Thymus (tissue), 11 donors: ENCODE measurements at regions not wholly inside any gene's neighbourhood (a gene's known extent, or its start where the extent isn't known, plus 50 kb on each side); places are given as distances from the start of the nearest gene placed in this dataset.
"Not testable (repeated sequence)": the region's sequence is repeated elsewhere in the genome, so short reads cannot be mapped to it uniquely, and the experiment has no call there.

ENCODE experiments used
- DNase-seq, 9 donors: peaks; one replicate each; pipeline ENCODE4 v3.0.0-alpha.2; 2013; ENCODE audit warnings: low spot score in 9 of 9, low read depth in 6 of 9, missing footprints in 1 of 9
- H3K27ac ChIP-seq, 2 donors: one replicate each; pipeline ENCODE4 v1.5.1; 2013; ENCODE audit warnings: control low read depth in 1 of 2, low read depth in 1 of 2, low read length in 1 of 2, mild to moderate bottlenecking in 1 of 2, moderate library complexity in 1 of 2
- H3K27me3 ChIP-seq, 2 donors: one replicate each; pipeline ENCODE4 v1.5.1; 2013; ENCODE audit warnings: low read length in 1 of 2; ENCODE audit not compliant: control insufficient read depth in 2 of 2, insufficient read depth in 1 of 2
- H3K36me3 ChIP-seq, 2 donors: one replicate each; pipeline ENCODE4 v1.5.1; 2013; ENCODE audit warnings: low read length in 1 of 2, mild to moderate bottlenecking in 1 of 2, moderate library complexity in 1 of 2; ENCODE audit not compliant: control insufficient read depth in 2 of 2, insufficient read depth in 2 of 2
- H3K4me1 ChIP-seq, 2 donors: one replicate each; pipeline ENCODE4 v1.5.1; 2013; ENCODE audit warnings: low read length in 2 of 2; ENCODE audit not compliant: control insufficient read depth in 2 of 2, insufficient read depth in 2 of 2
- H3K4me3 ChIP-seq, 2 donors: one replicate each; pipeline ENCODE4 v1.5.1; 2013; ENCODE audit warnings: low read length in 2 of 2, control low read depth in 1 of 2, mild to moderate bottlenecking in 1 of 2
- H3K9me3 ChIP-seq, 2 donors: one replicate each; pipeline ENCODE4 v1.5.1; 2013; ENCODE audit warnings: low read length in 1 of 2, mild to moderate bottlenecking in 1 of 2; ENCODE audit not compliant: control insufficient read depth in 2 of 2, insufficient read depth in 1 of 2
- WGBS: extraction: QIAGEN DNeasy Blood & Tissue Kit; methylation state at CpG from one replicate; pipeline ENCODE4 v1.1.7; 2013; 5-methylcytosine and 5-hydroxymethylcytosine counted together
- donor health status: healthy.

DNA sequence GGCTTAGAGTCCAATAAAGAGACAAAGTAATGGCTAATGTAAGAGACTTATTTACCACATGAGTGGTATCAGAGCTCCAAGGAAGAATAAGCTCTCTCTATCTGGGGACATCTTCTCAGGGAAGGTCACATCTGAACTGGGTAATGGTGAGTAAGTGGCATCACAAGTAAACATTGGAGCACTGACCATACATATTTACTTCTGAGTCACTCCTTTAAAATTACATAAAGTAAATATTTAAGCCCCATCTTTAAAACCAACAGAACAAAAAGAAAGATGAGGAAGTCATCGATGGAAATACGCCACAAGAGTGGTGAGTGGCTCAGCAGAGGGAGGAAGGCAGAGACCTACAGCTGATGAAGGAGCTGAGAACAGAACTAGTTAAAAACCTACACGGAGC, 159.9 kb downstream of the DUSP6 start:
- Histone ChIP-seq H3K27ac (no peak overlapping the region), H3K9me3 (peaks cover 0 to 2% of the 10 kb centered on the region in 2 donors), H3K4me1 (no peaks in the 10 kb centered on the region), H3K27me3 (no peaks in the 10 kb centered on the region), H3K4me3 (no peak overlapping the region), H3K36me3 (no peaks in the 10 kb centered on the region)
- WGBS = 86% methylated on average over 3 of the region's 3 CpGs
- DNase-seq = no peak

DNA sequence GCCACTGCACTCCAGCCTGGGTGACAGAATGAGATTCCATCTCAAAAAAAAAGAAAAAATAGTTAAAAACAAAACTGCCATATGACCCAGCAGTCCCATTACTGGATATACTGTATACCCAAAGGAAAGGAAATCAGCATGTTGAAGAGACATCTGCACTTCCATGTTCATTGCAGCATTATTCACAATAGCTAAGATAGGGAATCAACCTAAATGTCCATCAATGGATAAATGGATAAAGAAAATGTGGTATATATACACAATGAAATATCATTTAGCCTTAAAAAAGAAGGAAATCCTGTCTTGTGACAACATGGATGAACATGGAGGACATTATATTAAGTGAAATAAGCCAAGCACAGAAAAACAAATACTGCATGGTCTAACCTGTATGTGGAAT, 160.7 kb downstream of the DUSP6 start:
- H3K27ac ChIP-seq, DNase-seq, H3K4me1 ChIP-seq, H3K4me3 ChIP-seq, H3K9me3 ChIP-seq, H3K36me3 ChIP-seq, H3K27me3 ChIP-seq: not testable (repeated sequence)

DNA sequence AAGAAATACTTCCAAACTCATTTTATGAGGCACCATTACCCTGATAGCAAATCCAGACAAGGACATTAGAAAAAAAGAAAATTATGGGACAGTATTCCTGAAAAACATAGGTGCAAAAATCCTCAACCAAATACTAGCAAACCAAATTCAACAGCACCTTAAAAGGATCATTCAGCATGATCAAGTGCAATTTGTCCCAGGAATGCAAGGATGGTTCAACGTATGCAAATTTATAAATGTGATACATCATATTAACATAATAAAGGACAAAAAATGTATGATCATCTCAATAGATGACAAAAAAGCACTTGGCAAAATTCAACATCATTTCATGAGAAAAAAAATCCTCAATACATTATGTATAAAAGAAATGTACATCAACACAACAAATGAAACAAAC, 162.9 kb downstream of the DUSP6 start:
- WGBS = 98% methylated on average over 1 of the region's 1 CpG
- DNase-seq = no peak
- H3K27ac ChIP-seq = no peak overlapping the region
- no peaks in the 10 kb centered on the region for H3K4me1 ChIP-seq
- H3K9me3 ChIP-seq = peaks cover 0 to 2% of the 10 kb centered on the region in 2 donors
- no peaks in the 10 kb centered on the region for H3K36me3 ChIP-seq
- no peak overlapping the region for H3K4me3 ChIP-seq
- no peaks in the 10 kb centered on the region for H3K27me3 ChIP-seq

DNA sequence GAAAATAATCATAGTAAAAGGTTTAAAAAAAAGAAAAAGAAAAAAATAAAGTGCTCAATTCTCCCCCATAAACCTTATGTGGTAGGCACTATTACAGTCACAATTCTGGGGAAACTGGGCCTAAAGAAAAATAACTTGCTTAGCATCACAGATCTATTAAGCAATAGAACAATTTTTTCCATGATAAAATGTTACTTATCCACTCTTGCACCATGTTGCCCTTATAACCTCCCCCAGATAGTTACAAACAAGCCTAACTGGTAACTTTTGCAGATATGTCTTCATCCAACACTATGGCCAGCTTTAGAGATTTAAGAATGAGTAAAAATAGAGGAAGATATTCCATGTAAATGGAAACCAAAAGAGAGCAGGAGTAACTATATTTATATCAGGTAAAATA, 164.8 kb downstream of the DUSP6 start:
- Histone ChIP-seq H3K4me1 (no peaks in the 10 kb centered on the region), H3K27me3 (no peaks in the 10 kb centered on the region), H3K9me3 (peaks cover 0 to 2% of the 10 kb centered on the region in 2 donors), H3K36me3 (no peaks in the 10 kb centered on the region), H3K4me3 (no peak overlapping the region), H3K27ac (no peak overlapping the region)
- no peak for DNase-seq

DNA sequence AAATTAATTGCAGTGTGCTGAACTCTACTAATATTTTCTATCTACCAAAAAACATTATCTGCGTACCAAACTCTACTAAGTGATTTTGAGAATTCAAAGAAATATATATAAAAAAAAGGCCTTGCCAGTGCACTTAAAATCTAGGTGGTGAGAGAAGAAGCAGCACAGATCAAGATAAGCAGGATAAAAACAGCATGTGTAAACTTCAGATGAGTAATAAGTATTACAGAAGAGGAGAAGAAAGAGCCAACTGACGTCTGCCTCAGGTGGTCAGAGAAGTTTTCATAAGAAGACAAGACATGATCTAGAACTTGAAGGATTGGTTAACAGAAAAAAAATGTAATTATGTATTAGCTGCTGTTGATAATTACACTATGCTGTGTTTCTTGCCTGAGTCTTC, 166.4 kb downstream of the DUSP6 start:
- no peak for DNase-seq
- 89% methylated on average over 2 of the region's 2 CpGs for WGBS
- Histone ChIP-seq H3K4me1 (no peaks in the 10 kb centered on the region), H3K4me3 (no peak overlapping the region), H3K27ac (no peak overlapping the region), H3K9me3 (peaks cover 0 to 2% of the 10 kb centered on the region in 2 donors), H3K27me3 (no peaks in the 10 kb centered on the region), H3K36me3 (no peaks in the 10 kb centered on the region)

DNA sequence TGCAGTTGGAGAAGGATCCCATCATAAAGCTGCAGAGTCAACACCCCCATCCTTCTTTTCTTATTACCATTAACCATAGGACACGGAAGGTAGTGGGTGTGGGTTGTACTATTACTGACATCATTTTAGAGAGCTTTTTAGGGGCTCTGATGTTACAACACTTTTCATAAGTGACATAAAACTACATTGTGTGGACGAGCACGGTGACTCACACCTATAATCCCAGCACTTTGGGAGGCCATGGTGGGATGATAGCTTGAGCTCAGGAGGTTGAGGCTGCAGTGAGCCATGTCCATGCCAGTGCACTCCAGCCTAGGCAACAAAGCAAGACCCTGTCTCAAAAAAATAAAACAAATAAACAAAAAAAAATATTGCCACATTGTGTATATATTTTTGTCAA, 167.1 kb downstream of the DUSP6 start:
- DNase-seq = no peak
- WGBS = 96% methylated on average over 3 of the region's 3 CpGs
- Histone ChIP-seq H3K9me3 (peaks cover 0 to 2% of the 10 kb centered on the region in 2 donors), H3K27me3 (no peaks in the 10 kb centered on the region), H3K4me1 (no peaks in the 10 kb centered on the region), H3K27ac (no peak overlapping the region), H3K36me3 (no peaks in the 10 kb centered on the region), H3K4me3 (no peak overlapping the region)

DNA sequence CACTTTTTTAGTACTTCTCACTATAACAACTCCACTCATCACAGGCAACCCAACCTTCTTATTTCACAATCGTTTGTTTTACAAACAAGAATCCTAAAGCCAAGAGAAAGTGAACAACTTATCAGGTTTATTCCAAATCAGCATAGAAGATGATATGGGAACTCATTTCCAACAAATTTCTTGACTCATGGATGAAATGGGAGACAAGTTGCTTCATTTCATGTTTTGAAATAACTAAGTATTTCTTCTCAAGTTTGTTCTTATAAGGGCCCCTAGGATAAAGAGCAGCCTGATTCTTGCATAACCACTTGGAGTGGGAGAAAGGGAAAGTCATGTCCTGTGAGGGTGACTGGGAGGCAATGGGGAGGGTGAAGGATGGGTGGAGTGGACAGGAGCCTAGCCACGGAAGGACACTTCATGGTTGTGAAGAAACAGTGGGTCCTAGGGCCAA, 168.3 kb downstream of the DUSP6 start:
- 92% methylated on average over 2 of the region's 2 CpGs for WGBS
- Histone ChIP-seq H3K27ac (no peak overlapping the region), H3K4me1 (no peaks in the 10 kb centered on the region), H3K36me3 (no peaks in the 10 kb centered on the region), H3K9me3 (peaks cover 0 to 2% of the 10 kb centered on the region in 2 donors), H3K27me3 (no peaks in the 10 kb centered on the region), H3K4me3 (no peak overlapping the region)
- no peak for DNase-seq

DNA sequence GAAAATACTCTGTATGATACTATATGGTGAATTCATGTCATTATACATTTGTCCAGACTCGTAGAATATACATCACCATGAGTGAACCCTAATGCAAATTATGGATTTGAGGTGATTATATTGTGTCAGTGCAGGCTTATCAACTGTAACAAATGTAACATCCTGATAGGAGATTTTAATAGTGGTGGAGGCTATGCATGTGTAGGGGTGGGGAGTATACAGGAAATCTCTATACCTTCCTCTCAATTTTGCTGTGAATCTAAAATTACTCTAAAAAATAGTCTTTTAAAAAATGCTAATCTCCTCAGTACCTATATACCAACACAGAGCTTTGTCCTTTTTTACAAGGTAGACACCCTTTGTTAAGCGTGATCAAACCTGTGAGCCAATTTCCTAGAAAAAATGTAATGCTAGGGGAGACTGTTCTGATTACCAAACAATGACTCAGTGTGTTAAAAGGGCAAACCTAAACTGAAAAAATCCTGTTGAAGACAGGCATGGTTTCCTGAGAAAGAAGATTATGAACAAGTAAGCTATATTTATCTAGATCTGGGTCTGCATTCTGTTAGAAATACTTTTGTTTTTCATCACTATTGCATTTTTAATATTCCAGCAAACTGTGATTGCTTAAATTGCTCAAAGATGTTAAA, 170.9 kb downstream of the DUSP6 start:
- 90% methylated on average over 2 of the region's 2 CpGs for WGBS

DNA sequence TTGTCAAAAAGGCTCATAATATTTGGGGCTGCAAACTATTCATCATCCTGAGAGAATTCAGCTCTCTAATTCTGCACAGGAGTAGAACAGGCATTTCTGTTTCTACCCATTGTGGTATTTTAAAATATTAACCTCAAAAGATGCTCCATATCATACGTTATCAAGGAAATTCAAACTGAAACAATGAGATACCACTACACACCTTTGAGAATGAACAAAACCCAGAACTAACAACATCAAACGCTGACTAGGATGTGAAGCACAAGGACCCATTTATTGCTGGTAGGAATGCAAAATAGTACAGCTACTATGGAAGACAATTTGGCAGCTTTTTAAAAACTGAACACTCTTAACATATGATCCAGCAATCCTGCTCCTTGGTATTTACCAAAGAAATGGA, 171.8 kb downstream of the DUSP6 start:
- no peaks in the 10 kb centered on the region for H3K4me1 ChIP-seq
- no peak for DNase-seq
- H3K27me3 ChIP-seq = no peaks in the 10 kb centered on the region
- H3K27ac ChIP-seq = no peak overlapping the region
- no peaks in the 10 kb centered on the region for H3K9me3 ChIP-seq
- 33% methylated on average over 2 of the region's 2 CpGs for WGBS
- no peak overlapping the region for H3K4me3 ChIP-seq
- H3K36me3 ChIP-seq = no peaks in the 10 kb centered on the region

More for the DNA sequence above, 170.9 kb downstream of the DUSP6 start:
- DNase-seq = no peak
- Histone ChIP-seq H3K4me3 (no peak overlapping the region), H3K9me3 (no peaks in the 10 kb centered on the region), H3K36me3 (no peaks in the 10 kb centered on the region), H3K27me3 (no peaks in the 10 kb centered on the region), H3K4me1 (no peaks in the 10 kb centered on the region), H3K27ac (no peak overlapping the region)

DNA sequence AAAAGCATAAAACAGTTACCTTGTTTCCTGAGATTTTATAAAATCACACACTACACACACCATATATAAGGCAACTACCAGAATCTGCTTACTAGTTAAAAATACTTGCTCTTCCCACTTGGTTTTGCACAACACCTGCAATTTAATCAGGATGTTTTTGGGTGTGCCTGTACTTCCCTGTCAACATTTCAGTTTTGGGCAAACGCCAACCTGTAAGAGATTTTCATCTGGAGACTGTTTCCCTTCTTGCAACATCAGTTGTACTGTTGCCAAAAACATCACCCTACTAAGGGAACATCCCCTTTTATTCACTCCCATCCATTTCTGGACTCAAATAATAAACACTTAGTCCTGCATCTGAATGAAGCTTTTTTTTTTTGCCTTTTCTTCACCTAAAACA, 172.3 kb downstream of the DUSP6 start:
- H3K4me1 ChIP-seq = no peaks in the 10 kb centered on the region
- no peak overlapping the region for H3K4me3 ChIP-seq
- no peaks in the 10 kb centered on the region for H3K36me3 ChIP-seq
- H3K9me3 ChIP-seq = no peaks in the 10 kb centered on the region
- DNase-seq = peak in 1 of 9 donors; percentile 38
- no peaks in the 10 kb centered on the region for H3K27me3 ChIP-seq
- H3K27ac ChIP-seq = no peak overlapping the region
- 11% methylated on average over 1 of the region's 1 CpG for WGBS
